ENCODE measurements at regions not wholly inside any gene's neighbourhood (a gene's known extent, or its start where the extent isn't known, plus 50 kb on each side); places are given as distances from the start of the nearest gene placed in this dataset.

GRCh38 chr4:77336411-77337142 is 179.6 kb downstream of the CCNG2 start:
- Histone ChIP-seq H3K4me1 (ENCODE audit: control insufficient read depth, insufficient read depth, low read length) (no peaks in the 10 kb centered on the region), H3K4me2 (ENCODE audit: control insufficient read depth, insufficient read depth) (no peak overlapping the region), H3K9ac (ENCODE audit: control insufficient read depth, insufficient read depth, low read length) (no peak overlapping the region), H3K9me3 (replicated peaks; ENCODE audit: control insufficient read depth, insufficient read depth, low read length) (peaks cover 11% of the 10 kb centered on the region; the same call in 2 of the 3 replicates), H3K36me3 (ENCODE audit: control insufficient read depth in 2 of 2, insufficient read depth in 2 of 2, low read length in 1 of 2) (no peaks in the 10 kb centered on the region), H3K27ac (ENCODE audit: control insufficient read depth, insufficient read depth) (no peak overlapping the region), H3K79me2 (ENCODE audit: control insufficient read depth, insufficient read depth, low read length) (no peaks in the 10 kb centered on the region), H2AFZ (ENCODE audit: control insufficient read depth, low read depth, low read length) (no peak overlapping the region), H4K20me1 (ENCODE audit: control insufficient read depth, insufficient read depth) (no peaks in the 10 kb centered on the region), H3K4me3 (no peak overlapping the region), H3K27me3 (replicated peaks in 1 of 2; ENCODE audit: control insufficient read depth in 2 of 2, insufficient read depth in 2 of 2, low read length in 1 of 2) (no peaks in the 10 kb centered on the region)
- in situ Hi-C loops (cut with MboI), result no loop called here
- DNase-seq (ENCODE audit: low read depth, low spot score) (no peak), FAIRE-seq (no peak), ATAC-seq (no peak)
- TF ChIP-seq FOXM1 (IDR thresholded peaks at IDR 0.05; ENCODE audit: low read depth, low read length), result no peak
- RAD21 ChIA-PET (ENCODE audit: unreplicated experiment), result no interaction called here
- CTCF ChIA-PET, result interaction anchor here (1.1 kb wide), 1 partner anchor 16 kb away, joined by 5 read pairs; no protein-coding TSS in a partner anchor
- POLR2A ChIA-PET, result no interaction called here
- WGBS (ENCODE audit: insufficient coverage, insufficient replicate concordance, low lambda C conversion rate, missing lambda C conversion rate), result 12% methylated on average over 3 of the region's 3 CpGs
- intact Hi-C loops (cut with micrococcal nuclease; ENCODE audit: unreplicated experiment), result no loop called here
- SMC1A ChIA-PET (ENCODE audit: uncharacterized antibody, unreplicated experiment), result no interaction called here
- BruUV-seq (replicated peaks), result no TSS peak

DNA sequence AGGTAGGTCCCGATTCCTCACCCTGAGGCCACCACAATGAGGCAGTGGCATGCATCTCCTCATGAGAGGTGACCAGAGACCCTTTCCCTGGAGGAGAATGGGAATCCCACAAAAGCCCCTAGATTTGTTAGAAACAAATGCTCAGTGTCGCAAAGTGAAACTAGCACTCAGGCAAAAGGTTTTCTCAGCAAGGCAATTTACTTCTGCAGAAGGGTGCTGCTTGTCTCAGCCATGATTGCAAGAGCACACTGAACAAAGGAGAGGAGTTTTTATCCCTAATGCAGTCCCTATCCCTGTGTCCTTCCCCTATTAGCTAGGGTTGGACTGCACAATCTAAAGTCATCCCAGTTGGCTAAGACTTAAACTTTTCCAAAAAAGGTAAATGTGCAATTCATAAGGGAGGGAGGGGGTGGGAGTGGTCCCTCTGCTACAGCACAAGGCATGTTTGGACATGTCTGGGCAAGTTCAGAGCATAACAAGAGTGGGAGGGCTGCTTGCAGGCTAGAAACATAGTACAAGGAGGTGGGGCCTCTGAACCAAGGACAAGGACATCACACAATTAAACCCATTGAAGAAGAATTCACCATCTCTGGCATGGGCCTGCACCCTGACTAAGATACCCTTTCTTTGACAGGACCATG is 185.3 kb downstream of the CCNG2 start:
- Histone ChIP-seq H3K4me3 (no peak overlapping the region), H3K9ac (ENCODE audit: control insufficient read depth, insufficient read depth, low read length) (no peak overlapping the region), H3K9me3 (replicated peaks; ENCODE audit: control insufficient read depth, insufficient read depth, low read length) (peaks cover 10% of the 10 kb centered on the region; the same call in 1 of the 3 replicates), H2AFZ (ENCODE audit: control insufficient read depth, low read depth, low read length) (no peak overlapping the region), H4K20me1 (ENCODE audit: control insufficient read depth, insufficient read depth) (no peaks in the 10 kb centered on the region), H3K4me1 (ENCODE audit: control insufficient read depth, insufficient read depth, low read length) (no peaks in the 10 kb centered on the region), H3K36me3 (ENCODE audit: control insufficient read depth in 2 of 2, insufficient read depth in 2 of 2, low read length in 1 of 2) (no peaks in the 10 kb centered on the region), H3K79me2 (ENCODE audit: control insufficient read depth, insufficient read depth, low read length) (no peaks in the 10 kb centered on the region), H3K27ac (ENCODE audit: control insufficient read depth, insufficient read depth) (no peak overlapping the region), H3K27me3 (replicated peaks in 1 of 2; ENCODE audit: control insufficient read depth in 2 of 2, insufficient read depth in 2 of 2, low read length in 1 of 2) (no peaks in the 10 kb centered on the region), H3K4me2 (ENCODE audit: control insufficient read depth, insufficient read depth) (no peak overlapping the region)
- ChIA-PET SMC1A (ENCODE audit: uncharacterized antibody, unreplicated experiment) (no interaction called here), RAD21 (ENCODE audit: unreplicated experiment) (no interaction called here), POLR2A (no interaction called here), CTCF (interaction anchor here (0.6 to 3.4 kb wide), 2 partner anchors 16 to 95 kb away, joined by 3 to 21 read pairs; no protein-coding TSS in a partner anchor)
- TF ChIP-seq CBX5 (IDR thresholded peaks at IDR 0.05; ENCODE audit: low read depth), result peak; percentile 93; the same call in 1 of the 2 replicates
- no peak for TF ChIP-seq POLR2AphosphoS5 (IDR thresholded peaks at IDR 0.05; ENCODE audit: low read length)
- no peak for TF ChIP-seq IRF3 (IDR thresholded peaks at IDR 0.05)
- TF ChIP-seq SIN3A (IDR thresholded peaks at IDR 0.05; ENCODE audit: low read depth, low read length), result no peak
- TF ChIP-seq TCF12 (IDR thresholded peaks at IDR 0.05; ENCODE audit: low read depth, low read length), result no peak
- no peak for TF ChIP-seq HDAC2 (IDR thresholded peaks at IDR 0.05)
- no TSS peak for BruUV-seq (replicated peaks)
- FAIRE-seq, result no peak
- intact Hi-C loops (cut with micrococcal nuclease; ENCODE audit: unreplicated experiment), result no loop called here
- 97% methylated on average over 2 of the region's 2 CpGs for WGBS (ENCODE audit: insufficient coverage, insufficient replicate concordance, low lambda C conversion rate, missing lambda C conversion rate)
- in situ Hi-C loops (cut with MboI), result no loop called here
- no peak for DNase-seq (ENCODE audit: low read depth, low spot score)
- ATAC-seq, result no peak

Data from GM12878 (cell line).